ENCODE measurements at regions not wholly inside any gene's neighbourhood (a gene's known extent, or its start where the extent isn't known, plus 50 kb on each side); places are given as distances from the start of the nearest gene placed in this dataset.

- Histone ChIP-seq H3K27me3 (replicated peaks in 1 of 7) (peaks cover 0 to 2% (median 0%) of the 10 kb centered on the region in 7 donors), H3K27ac (no peak overlapping the region), H3K4me3 (no peak overlapping the region), H3K9me3 (peaks cover 0 to 5% (median 0%) of the 10 kb centered on the region in 8 donors), H3K4me1 (peaks cover 0 to 3% (median under 1%) of the 10 kb centered on the region in 6 donors), H3K36me3 (no peaks in the 10 kb centered on the region)
- DNase-seq = no peak
- TF ChIP-seq POLR2A (IDR thresholded peaks at IDR 0.05) (no peak), CTCF (IDR thresholded peaks at IDR 0.05 in 8 of 11, conservative IDR thresholded peaks at IDR 0.05 in 3 of 11) (no peak), POLR2AphosphoS5 (IDR thresholded peaks at IDR 0.05) (no peak)
- 91 to 97% (median 93%) methylated on average over 4 of the region's 4 CpGs for WGBS, 5 donors
- intact Hi-C loops (cut with DNase I; ENCODE audit: low total_unique reads) = no loop called here
These were observed 108.3 kb upstream of the SLC24A3 start for GRCh38 chr20:19104186-19104585.

GRCh38 chr20:19108155-19108554 lies 104.3 kb upstream of the SLC24A3 start:
- Histone ChIP-seq H3K4me3 (no peak overlapping the region), H3K9me3 (no peaks in the 10 kb centered on the region), H3K4me1 (no peaks in the 10 kb centered on the region), H3K36me3 (no peaks in the 10 kb centered on the region), H3K27me3 (replicated peaks in 1 of 7) (no peaks in the 10 kb centered on the region), H3K27ac (no peak overlapping the region)
- 79 to 86% (median 82%) methylated on average over 7 of the region's 7 CpGs for WGBS, 5 donors
- TF ChIP-seq POLR2A (IDR thresholded peaks at IDR 0.05) (no peak), CTCF (IDR thresholded peaks at IDR 0.05 in 8 of 11, conservative IDR thresholded peaks at IDR 0.05 in 3 of 11) (no peak), POLR2AphosphoS5 (IDR thresholded peaks at IDR 0.05) (no peak)
- no peak for DNase-seq
- intact Hi-C loops (cut with DNase I; ENCODE audit: low total_unique reads) = no loop called here

GRCh38 chr20:19110285-19110684 lies 102.2 kb upstream of the SLC24A3 start:
- TF ChIP-seq POLR2A (IDR thresholded peaks at IDR 0.05) = no peak
- TF ChIP-seq POLR2AphosphoS5 (IDR thresholded peaks at IDR 0.05) = no peak
- TF ChIP-seq CTCF (IDR thresholded peaks at IDR 0.05 in 8 of 11, conservative IDR thresholded peaks at IDR 0.05 in 3 of 11) = no peak
- 79 to 92% (median 85%) methylated on average over 3 of the region's 3 CpGs for WGBS, 5 donors
- DNase-seq = no peak
- Histone ChIP-seq H3K4me1 (no peaks in the 10 kb centered on the region), H3K9me3 (no peaks in the 10 kb centered on the region), H3K27ac (no peak overlapping the region), H3K4me3 (no peak overlapping the region), H3K36me3 (no peaks in the 10 kb centered on the region), H3K27me3 (replicated peaks in 1 of 7) (no peaks in the 10 kb centered on the region)
- intact Hi-C loops (cut with DNase I; ENCODE audit: low total_unique reads) = no loop called here

- intact Hi-C loops (cut with DNase I; ENCODE audit: low total_unique reads) = no loop called here
- no peaks in the 10 kb centered on the region for H3K27me3 ChIP-seq (replicated peaks in 1 of 7)
- no peaks in the 10 kb centered on the region for H3K9me3 ChIP-seq
- no peak for DNase-seq
- no peaks in the 10 kb centered on the region for H3K4me1 ChIP-seq
- WGBS, 5 donors = 74 to 87% (median 80%) methylated on average over 7 of the region's 7 CpGs
- no peak for TF ChIP-seq POLR2AphosphoS5 (IDR thresholded peaks at IDR 0.05)
- no peak for TF ChIP-seq POLR2A (IDR thresholded peaks at IDR 0.05)
- no peak for TF ChIP-seq CTCF (IDR thresholded peaks at IDR 0.05 in 8 of 11, conservative IDR thresholded peaks at IDR 0.05 in 3 of 11)
- H3K36me3 ChIP-seq = no peaks in the 10 kb centered on the region
- H3K4me3 ChIP-seq = no peak overlapping the region
- no peak overlapping the region for H3K27ac ChIP-seq
These were observed 101.5 kb upstream of the SLC24A3 start for GRCh38 chr20:19110881-19111460.
